ENCODE measurements at regions not wholly inside any gene's neighbourhood (a gene's known extent, or its start where the extent isn't known, plus 50 kb on each side); places are given as distances from the start of the nearest gene placed in this dataset.

DNA sequence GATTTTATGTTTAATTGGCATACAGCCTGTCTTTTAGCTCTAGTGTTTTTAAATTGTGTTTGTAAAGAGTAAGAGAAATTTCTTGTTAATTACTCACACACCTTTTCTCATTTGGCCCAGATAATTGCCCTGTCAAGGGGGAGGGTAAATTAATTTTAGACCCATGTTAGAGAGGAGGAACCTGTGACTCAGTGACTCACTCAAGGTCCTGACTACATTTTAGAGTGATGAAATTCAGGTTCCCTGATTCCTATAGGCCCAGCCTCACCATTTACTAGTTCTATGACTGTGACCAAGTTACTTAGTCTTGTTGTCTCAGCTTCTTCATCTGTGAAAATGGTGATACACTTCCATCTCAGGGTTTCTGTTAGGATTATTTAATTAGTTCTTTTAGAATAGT is 125.2 kb upstream of the DPH6 start:
- no peak for TF ChIP-seq POLR2AphosphoS5 (IDR thresholded peaks at IDR 0.05)
- no peak for TF ChIP-seq EP300 (IDR thresholded peaks at IDR 0.05)
- TF ChIP-seq, protein P1, sequence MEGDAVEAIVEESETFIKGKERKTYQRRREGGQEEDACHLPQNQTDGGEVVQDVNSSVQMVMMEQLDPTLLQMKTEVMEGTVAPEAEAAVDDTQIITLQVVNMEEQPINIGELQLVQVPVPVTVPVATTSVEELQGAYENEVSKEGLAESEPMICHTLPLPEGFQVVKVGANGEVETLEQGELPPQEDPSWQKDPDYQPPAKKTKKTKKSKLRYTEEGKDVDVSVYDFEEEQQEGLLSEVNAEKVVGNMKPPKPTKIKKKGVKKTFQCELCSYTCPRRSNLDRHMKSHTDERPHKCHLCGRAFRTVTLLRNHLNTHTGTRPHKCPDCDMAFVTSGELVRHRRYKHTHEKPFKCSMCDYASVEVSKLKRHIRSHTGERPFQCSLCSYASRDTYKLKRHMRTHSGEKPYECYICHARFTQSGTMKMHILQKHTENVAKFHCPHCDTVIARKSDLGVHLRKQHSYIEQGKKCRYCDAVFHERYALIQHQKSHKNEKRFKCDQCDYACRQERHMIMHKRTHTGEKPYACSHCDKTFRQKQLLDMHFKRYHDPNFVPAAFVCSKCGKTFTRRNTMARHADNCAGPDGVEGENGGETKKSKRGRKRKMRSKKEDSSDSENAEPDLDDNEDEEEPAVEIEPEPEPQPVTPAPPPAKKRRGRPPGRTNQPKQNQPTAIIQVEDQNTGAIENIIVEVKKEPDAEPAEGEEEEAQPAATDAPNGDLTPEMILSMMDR (IDR thresholded peaks at IDR 0.05) = no peak
- TF ChIP-seq POLR2A (IDR thresholded peaks at IDR 0.05) = no peak
- no peaks in the 10 kb centered on the region for H3K27me3 ChIP-seq
- no peak for DNase-seq
- intact Hi-C loops (cut with DNase I) = no loop called here
- H3K9me3 ChIP-seq = no peaks in the 10 kb centered on the region
- H3K4me1 ChIP-seq = peaks cover 0 to 51% (median 28%) of the 10 kb centered on the region in 4 donors
- H3K4me3 ChIP-seq = no peak overlapping the region
- H3K27ac ChIP-seq = no peak overlapping the region
- H3K36me3 ChIP-seq = no peaks in the 10 kb centered on the region

DNA sequence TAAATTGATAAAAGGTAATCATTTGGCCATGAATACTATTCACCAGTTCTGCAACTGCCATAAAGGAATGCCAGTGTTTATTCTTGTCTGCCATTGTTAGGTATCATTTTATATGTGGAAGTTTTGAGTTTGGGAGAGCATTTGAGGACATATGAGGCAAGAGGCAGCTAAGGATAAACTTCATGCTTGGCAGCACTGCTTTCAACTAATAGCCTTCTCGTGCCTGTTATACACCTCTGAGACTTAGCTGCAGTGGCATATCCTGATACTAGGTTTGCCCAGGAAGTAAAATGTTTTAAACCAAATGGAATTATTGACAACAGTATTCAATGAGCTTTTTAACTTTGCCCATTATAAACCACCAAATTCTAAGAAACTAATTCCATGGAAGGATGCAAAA is 126.0 kb upstream of the DPH6 start:
- DNase-seq = no peak
- Histone ChIP-seq H3K4me1 (peaks cover 0 to 43% (median 21%) of the 10 kb centered on the region in 4 donors), H3K4me3 (no peak overlapping the region), H3K9me3 (no peaks in the 10 kb centered on the region), H3K27ac (no peak overlapping the region), H3K27me3 (no peaks in the 10 kb centered on the region), H3K36me3 (no peaks in the 10 kb centered on the region)
- intact Hi-C loops (cut with DNase I) = no loop called here
- TF ChIP-seq EP300 (IDR thresholded peaks at IDR 0.05) = no peak
- TF ChIP-seq, protein P1 (IDR thresholded peaks at IDR 0.05) = no peak
- no peak for TF ChIP-seq POLR2A (IDR thresholded peaks at IDR 0.05)
- TF ChIP-seq POLR2AphosphoS5 (IDR thresholded peaks at IDR 0.05) = no peak
- 74 to 80% methylated on average over 1 of the region's 1 CpG for WGBS, 2 donors

DNA sequence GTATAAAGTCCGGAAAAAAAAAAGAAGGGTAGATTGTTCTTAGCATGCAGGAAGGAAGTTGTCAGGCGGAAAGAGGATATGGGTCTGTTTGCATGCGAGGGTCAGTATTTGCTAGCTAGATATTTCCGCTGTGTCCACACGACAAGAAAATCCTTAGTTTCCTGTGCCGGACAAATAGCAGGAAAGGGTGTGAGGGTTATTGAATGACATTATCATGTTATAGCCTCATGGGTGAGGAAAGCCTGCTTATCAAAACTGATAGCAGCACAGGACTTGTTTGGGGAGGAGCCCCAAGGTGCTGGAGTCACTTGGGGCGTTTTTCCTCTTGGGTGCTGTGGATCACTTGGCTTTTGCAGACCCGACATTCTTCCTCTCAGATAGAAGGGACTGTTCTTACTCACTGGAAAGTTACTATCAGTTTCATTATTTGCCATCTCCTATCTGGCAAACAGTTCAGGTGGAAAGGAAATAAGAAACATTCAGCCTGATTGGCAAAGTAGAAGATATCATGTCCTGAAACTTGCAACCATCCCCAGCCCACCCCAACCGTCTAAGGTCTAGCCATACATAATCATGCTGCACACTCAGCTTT is 127.2 kb upstream of the DPH6 start:
- peak overlapping the region in 1 of 4 donors; percentile 15 for H3K27ac ChIP-seq
- peaks cover 0 to 31% (median 12%) of the 10 kb centered on the region in 4 donors for H3K4me1 ChIP-seq
- WGBS, 2 donors = 11 to 32% methylated on average over 9 of the region's 9 CpGs
- TF ChIP-seq EP300 (IDR thresholded peaks at IDR 0.05) (no peak), POLR2AphosphoS5 (IDR thresholded peaks at IDR 0.05) (no peak), POLR2A (IDR thresholded peaks at IDR 0.05) (no peak)
- TF ChIP-seq, protein P1 (IDR thresholded peaks at IDR 0.05) = no peak
- no peak overlapping the region for H3K4me3 ChIP-seq
- H3K9me3 ChIP-seq = no peaks in the 10 kb centered on the region
- DNase-seq = no peak
- intact Hi-C loops (cut with DNase I) = no loop called here
- H3K36me3 ChIP-seq = no peaks in the 10 kb centered on the region
- H3K27me3 ChIP-seq = no peaks in the 10 kb centered on the region

DNA sequence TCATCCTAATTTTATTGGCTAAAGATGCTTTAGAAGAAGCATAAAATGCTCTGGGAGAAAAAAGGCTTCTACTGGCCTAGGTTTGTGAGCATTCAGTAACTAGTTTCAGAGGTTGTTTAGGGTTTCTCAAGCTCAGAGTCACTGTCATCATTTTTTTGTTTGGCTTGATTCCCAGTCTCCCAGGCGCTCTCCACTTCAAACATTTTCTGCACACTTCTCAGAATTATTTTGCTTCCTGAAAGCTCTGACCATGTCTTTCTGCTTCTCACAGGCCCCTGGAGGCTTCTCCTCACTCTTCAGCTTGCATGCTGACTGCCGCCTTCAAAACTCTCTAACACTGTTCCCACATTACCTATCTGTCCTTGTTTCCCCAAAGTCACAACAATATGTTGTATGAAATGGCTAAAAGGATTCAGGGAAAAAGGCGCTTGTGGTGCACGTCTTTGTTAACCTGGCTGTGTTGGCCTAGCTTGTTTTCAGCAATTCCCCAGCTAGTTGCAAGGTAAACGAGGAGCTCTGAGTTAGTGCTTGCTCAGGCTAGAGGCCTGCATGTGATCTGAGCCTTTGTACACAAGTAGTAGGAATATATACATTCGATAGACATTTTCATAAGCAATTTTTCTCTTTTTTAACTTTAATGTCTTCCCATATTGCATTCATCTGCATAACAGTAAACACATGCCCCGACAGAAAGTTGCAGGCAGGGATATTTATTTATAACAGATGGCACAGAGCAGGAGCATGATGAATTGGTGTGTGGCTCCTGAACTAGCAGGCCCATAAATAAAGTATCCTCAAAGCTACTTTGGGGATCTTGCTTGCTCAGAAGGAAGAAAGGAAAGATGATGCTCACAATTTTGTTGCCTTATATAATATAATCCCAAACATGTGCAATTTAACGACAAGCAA is 129.2 kb upstream of the DPH6 start:
- no peak overlapping the region for H3K4me3 ChIP-seq
- WGBS, 2 donors = 73 to 76% methylated on average over 8 of the region's 8 CpGs
- no peaks in the 10 kb centered on the region for H3K9me3 ChIP-seq
- TF ChIP-seq EP300 (IDR thresholded peaks at IDR 0.05) (no peak), POLR2AphosphoS5 (IDR thresholded peaks at IDR 0.05) (peak in 2 of 4 donors; percentile 24 to 47)
- H3K27me3 ChIP-seq = no peaks in the 10 kb centered on the region
- DNase-seq = no peak
- no peaks in the 10 kb centered on the region for H3K36me3 ChIP-seq
- H3K4me1 ChIP-seq = peaks cover 0 to 30% (median 12%) of the 10 kb centered on the region in 4 donors
- intact Hi-C loops (cut with DNase I) = no loop called here
- peak overlapping the region in 3 of 4 donors; percentile 43 to 60 (median 43) for H3K27ac ChIP-seq

DNA sequence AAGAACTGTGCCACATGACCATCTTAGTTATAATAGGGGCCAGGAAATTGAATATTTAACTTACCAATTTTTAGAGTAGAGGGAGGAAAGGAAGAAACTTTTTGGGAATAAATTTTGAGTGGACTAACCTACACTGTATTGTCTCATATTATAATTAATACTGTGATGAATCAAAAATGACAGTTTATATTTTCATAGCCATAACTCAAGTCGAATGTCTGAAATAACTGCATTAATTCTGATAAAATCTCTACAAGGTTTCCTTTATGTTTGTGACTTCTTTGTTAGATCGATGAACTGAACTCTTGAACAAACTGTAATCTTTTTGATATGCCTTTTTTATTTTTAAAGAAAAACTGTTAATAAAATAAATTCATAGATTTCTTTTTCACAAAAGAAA is 132.8 kb upstream of the DPH6 start:
- peaks cover 0 to 18% (median 12%) of the 10 kb centered on the region in 4 donors for H3K4me1 ChIP-seq
- no peak for DNase-seq
- WGBS, 2 donors = 84 to 89% methylated on average over 2 of the region's 2 CpGs
- no peak overlapping the region for H3K4me3 ChIP-seq
- no peaks in the 10 kb centered on the region for H3K36me3 ChIP-seq
- no peak for TF ChIP-seq POLR2AphosphoS5 (IDR thresholded peaks at IDR 0.05)
- no peak for TF ChIP-seq EP300 (IDR thresholded peaks at IDR 0.05)
- TF ChIP-seq POLR2A (IDR thresholded peaks at IDR 0.05) = no peak
- TF ChIP-seq, protein P1 (IDR thresholded peaks at IDR 0.05) = no peak
- H3K27me3 ChIP-seq = no peaks in the 10 kb centered on the region
- intact Hi-C loops (cut with DNase I) = no loop called here
- H3K27ac ChIP-seq = no peak overlapping the region
- no peaks in the 10 kb centered on the region for H3K9me3 ChIP-seq
